GM21576 (cell line): ENCODE measurements at regions not wholly inside any gene's neighbourhood (a gene's known extent, or its start where the extent isn't known, plus 50 kb on each side); places are given as distances from the start of the nearest gene placed in this dataset.

Source experiments
- ATAC-seq: cut with Tn5 transposase; IDR thresholded peaks from one replicate; pipeline ENCODE4 v1.9.1; 2021; ENCODE audit warnings: mild to moderate bottlenecking, moderate library complexity; ENCODE audit not compliant: unreplicated experiment

DNA sequence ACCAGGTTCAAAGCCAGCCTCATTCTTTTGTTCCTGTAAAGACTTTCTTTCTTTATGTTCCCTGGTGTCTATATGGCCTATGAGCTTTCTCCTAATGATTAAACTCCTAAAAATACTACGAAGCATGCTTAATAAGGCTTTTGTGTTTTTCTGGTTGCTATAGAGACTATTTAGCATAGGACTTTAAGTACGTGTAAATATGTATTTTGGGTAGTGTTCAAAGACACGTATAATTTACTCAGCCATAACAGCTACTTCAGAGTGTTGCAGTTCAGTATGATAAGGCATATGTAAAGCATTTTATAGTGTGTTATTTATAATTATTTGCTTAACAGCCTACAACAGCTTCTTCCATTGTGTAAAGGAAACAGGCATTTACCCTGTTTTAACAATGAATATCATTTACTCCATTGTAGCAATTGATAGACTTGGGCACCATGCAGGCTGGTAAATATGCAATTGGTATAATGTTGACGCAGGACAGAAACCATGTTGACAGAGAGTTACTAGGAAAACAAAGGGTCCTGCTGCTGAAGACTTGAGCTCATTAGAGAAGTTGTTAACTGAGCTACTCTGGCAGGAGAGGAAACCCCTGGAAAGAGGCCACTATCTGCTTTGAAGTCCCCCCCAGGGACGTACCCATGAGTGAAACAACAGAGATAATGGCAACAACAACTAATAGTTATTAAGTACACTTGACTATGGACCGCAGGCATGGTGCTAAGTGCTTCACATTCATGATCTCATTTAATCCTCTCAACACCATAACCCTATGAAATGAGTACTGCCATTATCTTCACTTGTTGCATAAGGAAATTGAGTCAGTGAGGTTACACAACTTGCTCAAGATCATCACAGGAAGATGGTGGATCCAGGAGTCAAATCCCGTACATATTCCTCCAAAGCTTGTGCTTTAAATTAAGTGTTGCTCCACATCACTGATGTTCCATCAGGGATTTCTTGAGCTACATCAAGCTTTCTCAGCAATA, 342.2 kb upstream of the DYNLRB2 start:
- ATAC-seq = no peak

- ATAC-seq = no peak
These were observed 343.0 kb upstream of the DYNLRB2 start for GRCh38 chr16:80197741-80198201.

GRCh38 chr16:80191928-80192327, 348.9 kb upstream of the DYNLRB2 start:
- no peak for ATAC-seq

GRCh38 chr16:80189476-80190175, 351.2 kb upstream of the DYNLRB2 start:
- no peak for ATAC-seq

GRCh38 chr16:80176114-80176513, 364.7 kb upstream of the DYNLRB2 start:
- ATAC-seq = no peak

DNA sequence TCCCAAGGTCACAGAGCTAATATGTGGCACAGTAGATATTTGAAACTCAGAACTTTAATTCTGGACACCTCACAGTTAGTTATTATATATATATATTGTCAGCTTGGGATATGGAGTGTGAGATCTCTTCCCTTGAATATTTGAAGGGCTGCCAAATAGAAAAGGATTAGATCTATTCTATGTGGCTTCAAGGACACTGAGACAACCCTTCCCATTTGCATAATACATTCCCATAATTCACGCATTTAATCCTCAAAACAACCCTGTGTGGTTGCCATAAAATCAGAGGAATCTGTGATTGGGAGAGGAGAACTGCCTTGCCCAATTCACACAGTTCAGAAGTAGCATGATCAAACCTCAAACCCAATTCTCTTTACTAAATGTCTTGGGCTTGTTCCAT, 365.8 kb upstream of the DYNLRB2 start:
- no peak for ATAC-seq

- no peak for ATAC-seq
These were observed 366.4 kb upstream of the DYNLRB2 start for GRCh38 chr16:80174416-80174815.

GRCh38 chr16:80171746-80172145, 369.0 kb upstream of the DYNLRB2 start:
- ATAC-seq = no peak

- no peak for ATAC-seq
These were observed 369.6 kb upstream of the DYNLRB2 start for GRCh38 chr16:80171199-80171598.

DNA sequence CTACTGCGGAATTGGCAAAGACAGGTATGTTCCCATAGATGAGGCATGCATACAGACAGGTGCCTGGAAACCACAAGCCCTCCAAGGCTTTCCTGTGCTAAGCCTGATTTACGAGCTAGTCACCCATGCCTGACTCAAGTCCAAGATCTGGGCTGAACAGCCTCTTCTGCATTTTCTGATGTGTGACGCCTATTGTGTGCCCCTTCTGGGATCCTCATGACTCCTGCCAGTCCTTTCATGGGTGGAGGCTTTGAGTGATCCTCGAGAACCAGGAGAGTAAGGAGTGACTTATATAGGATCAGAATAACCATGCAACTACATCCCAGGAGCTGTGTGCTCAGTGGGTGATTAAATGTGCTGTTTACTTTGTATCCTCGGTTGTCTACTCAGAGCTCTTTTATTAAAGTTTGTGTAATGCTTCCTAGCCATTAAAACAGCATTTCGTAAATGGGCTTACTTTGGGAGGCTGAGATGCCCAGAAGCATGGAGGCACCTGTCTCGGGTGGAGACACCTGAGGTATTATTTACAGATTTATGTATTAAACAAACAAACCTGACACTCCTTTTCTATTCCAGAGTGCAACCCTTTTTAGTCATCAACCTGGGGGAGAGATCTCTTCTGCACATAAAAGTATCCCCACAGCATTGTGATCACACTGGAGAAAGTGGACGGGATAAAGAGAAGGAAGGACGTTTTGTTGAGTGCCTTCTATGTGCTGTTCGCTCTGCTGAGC, 373.0 kb upstream of the DYNLRB2 start:
- ATAC-seq = no peak

- no peak for ATAC-seq
These were observed 374.7 kb upstream of the DYNLRB2 start for GRCh38 chr16:80166082-80166481.

- no peak for ATAC-seq
These were observed 375.7 kb upstream of the DYNLRB2 start for GRCh38 chr16:80164966-80165550.

- no peak for ATAC-seq
These were observed 377.5 kb upstream of the DYNLRB2 start for GRCh38 chr16:80163339-80163738.

- no peak for ATAC-seq
These were observed 378.7 kb upstream of the DYNLRB2 start for GRCh38 chr16:80161799-80162739.

GRCh38 chr16:80158766-80159165, 382.0 kb upstream of the DYNLRB2 start:
- no peak for ATAC-seq

DNA sequence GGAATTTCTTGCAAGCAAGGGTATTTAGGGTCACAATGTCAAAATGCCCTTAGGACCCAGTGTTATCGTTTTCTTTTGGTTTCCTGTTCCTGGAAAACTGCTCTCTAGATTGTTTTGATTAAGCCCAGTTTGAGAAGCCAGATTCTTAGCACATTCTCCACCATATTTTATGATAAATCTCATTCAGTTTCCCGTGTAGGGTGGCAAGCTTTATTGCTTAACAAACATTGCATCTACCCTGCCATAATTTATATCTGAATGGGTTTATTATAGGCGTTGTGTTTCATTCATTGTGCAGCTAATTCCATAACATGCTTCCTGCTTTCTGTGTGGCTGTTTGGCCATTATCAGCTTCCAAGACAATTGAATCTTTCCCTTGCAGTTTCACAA, 389.1 kb upstream of the DYNLRB2 start:
- ATAC-seq = no peak

GRCh38 chr16:80150978-80151721, 389.6 kb upstream of the DYNLRB2 start:
- ATAC-seq = no peak

DNA sequence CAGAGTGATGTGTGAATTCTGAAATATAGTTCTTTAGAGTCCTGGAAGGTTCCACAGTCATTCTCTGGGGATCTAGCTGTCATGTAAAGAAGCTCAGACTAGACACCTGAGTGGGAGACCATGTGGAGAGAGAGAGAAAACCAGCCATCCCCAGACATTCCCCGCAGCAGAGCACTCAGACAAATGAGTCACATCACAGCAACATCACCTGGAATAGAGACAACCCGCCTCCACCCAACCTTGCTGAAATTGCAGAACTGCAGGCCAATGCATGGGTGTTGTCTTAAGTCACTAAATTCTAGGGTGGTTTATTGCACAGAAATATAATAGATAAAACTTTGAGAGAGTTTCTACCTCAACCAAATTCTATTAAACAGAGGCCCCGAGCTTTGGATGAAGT, 392.0 kb upstream of the DYNLRB2 start:
- ATAC-seq = no peak

- no peak for ATAC-seq
These were observed 393.7 kb upstream of the DYNLRB2 start for GRCh38 chr16:80147026-80147655.
